ENCODE measurements at regions not wholly inside any gene's neighbourhood (a gene's known extent, or its start where the extent isn't known, plus 50 kb on each side); places are given as distances from the start of the nearest gene placed in this dataset.
"Not testable (repeated sequence)": the region's sequence is repeated elsewhere in the genome, so short reads cannot be mapped to it uniquely, and the experiment has no call there.

DNA sequence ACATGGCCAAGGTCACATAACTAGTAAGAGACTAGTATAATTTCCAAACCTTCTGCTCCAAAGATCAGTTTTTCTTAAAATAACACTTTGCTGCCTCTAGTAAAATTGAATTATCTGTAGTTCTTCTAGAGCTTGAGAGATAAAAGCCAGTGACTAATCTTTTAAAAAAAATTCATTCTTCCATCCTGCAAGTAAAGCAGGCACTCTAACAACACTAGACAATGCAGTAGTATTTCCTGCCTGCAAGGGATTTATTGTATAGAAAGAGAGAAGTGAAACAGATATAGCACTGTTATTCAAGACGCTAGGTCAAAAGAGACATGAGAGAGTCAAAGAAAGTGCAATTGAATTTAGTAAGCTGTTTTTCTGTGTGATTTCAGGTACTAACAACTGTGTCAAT, 159.5 kb upstream of the TBC1D5 start:
- no peak for DNase-seq

DNA sequence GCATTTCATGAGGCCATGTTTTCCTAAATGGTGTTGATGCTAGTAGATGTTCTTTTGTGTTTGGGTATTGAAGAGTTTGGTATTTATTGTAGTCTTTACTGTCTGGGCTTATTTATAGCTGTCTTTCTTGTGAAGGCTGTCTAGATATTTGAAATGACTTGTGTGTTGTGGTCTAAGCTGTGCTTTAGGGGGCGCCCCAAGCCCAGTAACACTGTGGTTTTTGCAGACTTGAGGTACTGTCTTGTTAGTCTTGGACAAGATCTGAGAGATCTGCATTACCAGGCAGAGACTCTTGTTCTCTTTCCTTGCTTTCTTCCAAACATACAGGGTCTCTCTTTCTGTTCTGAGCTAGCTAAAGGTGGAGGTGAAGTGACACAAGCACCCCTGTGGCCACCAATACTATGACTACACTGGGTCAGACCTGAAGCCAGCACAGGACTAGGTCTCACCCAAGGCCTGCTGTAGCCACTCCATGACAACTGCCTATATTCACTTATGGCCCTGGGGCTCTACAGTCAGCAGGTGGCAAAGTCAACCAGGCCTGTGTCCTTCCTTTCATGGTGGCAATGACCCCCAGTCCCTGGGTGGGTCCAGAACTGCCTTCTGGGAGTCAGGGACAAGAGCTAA, 152.1 kb upstream of the TBC1D5 start:
- DNase-seq, result peak; percentile 5 to 11 (median 11)

DNA sequence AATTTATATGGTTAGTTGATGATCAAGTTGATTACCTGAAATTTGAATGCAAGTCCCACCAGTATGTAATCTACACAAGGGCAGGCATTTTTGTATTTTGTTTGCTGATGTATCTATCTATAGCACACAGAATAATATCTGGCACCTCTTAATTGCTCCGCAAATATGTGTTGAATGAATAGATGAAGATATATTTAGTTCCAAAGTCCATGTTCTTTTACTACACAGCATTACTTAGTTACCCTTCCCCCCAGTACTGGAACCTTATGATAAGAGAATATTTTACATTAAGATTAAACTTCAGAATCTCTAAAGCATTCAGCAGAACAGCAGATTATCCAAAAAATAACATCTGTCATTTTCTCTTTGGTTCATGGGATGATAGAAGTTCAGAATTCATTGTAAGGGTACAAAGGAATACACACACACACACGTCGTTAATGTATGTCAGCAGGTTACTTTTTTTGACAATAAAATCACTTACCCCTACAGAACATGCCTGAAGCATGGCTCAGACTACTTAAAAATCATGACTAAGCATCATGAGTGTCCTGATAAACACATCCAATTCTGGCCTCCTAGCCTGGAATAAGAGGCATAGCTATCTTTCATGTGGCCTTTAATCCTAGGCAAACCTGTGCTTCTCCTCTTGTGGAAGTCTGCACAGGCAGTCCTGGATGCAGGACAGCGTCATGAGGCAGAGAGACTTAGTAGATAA, 148.9 kb upstream of the TBC1D5 start:
- no peak for DNase-seq

DNA sequence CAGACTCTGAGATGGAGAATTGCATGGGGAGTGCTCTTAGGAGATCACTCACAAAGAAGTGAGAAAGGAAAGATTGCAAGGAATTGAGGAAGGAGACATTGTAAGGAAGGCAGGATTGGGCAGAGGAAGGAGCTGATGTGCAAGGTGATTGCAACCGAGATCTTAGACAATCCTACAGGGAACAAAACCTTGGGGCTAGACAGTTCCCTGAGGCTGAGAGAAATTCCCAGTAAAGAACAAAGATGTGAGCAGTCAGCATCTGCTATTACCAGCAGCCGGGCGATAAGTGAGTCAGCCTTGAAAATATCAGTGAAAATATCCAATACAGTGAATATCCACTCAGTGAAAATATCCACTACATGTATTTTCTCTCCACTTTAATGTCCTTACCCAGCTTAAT, 143.6 kb upstream of the TBC1D5 start:
- DNase-seq, result no peak

DNA sequence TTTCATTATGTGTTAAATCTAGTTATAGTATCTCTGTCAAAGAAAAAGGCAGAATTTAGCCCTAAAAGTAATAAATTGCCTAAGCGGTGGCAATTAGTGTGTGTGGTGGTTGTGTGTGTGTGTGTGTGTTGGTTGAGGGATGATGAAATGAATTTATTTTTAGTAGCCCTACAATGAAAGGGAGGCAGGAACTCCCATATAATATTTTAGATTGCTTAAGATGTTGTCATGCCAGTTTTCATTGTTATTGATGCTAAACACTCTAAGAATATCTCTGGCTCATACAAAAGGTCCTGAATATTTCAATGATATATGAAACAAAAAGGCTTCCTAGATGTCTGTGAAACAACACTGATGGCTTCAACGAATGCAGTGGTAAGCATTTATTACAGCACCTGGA, 140.6 kb upstream of the TBC1D5 start:
- no peak for DNase-seq

DNA sequence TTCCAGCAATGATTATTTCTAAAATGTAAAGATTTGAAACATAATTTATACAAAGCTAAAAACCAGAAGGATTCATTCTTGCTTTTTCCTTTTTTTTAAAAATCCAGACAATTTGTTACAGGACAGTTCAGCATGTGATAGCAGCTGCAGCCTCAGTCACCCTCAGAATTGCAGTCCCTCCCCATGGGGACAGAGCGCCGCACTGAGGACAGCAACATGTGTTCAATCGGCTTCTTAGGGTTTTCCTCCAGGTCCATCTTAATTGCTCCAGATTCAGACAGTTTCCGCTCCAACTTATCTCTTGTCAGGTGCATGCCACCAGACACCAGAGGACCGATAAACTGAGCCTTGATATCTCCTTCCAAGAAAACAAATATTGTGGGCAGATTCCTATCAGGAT, 134.9 kb upstream of the TBC1D5 start:
- no peak for DNase-seq

DNA sequence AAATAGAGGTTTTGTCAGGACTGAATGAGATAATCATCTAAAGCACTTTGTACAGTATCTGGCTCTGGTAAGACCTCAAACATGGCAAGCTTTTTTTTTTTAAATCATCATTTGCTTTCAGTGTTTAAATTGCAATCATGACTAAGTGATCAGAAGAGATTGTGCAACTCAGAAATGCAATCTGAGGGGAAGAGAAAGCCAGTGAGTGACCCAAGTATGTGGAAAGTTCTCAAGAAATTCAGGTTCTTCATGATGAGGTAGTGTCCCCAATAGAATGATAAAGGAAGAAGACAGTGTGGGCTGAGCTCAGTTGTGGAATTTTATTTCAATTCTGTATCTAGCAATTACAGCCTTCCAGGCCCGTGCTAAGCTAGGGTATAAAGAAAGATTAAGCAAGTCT, 132.2 kb upstream of the TBC1D5 start:
- DNase-seq, result no peak

DNA sequence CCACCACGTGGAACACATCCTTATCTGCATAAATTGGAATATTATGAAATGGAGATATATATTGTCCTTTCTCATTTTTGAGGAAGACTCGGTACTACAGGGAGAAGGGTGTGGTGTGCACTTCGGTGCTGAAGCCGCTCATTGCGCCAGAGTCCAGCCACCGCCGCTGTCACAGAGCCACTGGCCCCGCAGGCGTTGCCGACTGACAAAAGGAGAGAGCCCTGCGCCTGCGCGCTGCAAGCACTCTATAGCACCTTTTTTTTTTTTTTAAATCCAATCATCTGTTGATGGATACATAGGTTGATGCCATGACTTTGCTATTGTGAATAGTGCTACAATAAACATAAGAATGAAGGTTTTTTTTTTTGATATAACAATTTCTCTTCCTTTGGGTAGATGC, 130.0 kb upstream of the TBC1D5 start:
- DNase-seq, result no peak

DNA sequence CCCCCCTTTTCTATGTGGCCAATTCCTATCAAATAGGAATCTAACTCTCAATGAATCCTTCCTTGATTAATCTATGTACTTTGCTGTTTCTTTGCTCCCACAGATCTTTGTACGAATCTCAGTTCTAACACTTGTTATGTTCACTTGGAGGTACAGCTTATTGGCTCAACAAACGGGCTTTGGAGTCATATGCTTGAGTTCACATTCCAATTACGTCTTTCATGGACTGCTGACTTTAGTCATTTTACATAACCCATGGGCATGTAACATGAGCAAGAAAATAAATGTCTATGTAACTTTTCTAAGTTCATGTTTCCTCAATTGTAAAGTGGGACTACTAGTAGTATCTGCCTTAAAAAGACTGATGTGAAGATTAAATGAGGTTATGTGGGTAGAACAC, 123.2 kb upstream of the TBC1D5 start:
- no peak for DNase-seq

DNA sequence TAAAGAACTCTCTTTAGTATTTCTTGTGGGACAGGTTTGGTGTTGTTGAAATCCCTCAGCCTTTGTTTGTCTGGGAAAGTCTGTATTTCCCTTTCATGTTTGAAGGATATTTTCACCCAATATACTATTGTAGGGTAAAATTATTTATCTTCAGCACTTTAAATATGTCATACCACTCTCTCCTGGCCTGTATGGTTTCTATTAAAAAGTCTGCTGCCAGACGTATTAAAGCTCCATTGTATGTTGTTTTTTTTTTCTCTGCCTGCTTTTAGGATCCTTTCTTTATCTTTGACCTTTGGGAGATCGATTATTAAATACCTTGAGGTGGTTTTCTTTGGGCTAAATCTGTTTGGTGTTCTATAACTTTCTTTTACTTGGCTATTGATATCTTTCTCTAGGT, 119.0 kb upstream of the TBC1D5 start:
- no peak for DNase-seq

DNA sequence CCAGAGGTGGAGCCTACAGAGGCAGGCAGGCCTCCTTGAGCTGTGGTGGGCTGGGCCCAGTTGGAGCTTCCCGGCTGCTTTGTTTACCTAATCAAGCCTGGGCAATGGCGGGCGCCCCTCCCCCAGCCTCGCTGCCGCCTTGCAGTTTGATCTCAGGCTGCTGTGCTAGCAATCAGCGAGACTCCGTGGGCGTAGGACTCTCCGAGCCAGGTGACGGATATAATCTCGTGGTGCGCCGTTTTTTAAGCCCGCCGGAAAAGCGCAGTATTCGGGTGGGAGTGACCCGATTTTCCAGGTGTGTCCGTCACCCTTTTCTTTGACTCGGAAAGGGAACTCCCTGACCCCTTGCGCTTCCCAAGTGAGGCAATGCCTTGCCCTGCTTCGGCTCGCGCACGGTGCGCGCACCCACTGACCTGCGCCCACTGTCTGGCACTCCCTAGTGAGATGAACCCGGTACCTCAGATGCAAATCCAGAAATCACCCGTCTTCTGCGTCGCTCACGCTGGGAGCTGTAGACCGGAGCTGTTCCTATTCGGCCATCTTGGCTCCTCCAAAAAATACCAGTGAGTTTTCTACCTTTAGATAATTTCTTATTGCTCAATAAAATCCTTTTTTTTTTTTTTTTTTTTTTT, 118.5 kb upstream of the TBC1D5 start:
- not testable (repeated sequence) for DNase-seq

DNA sequence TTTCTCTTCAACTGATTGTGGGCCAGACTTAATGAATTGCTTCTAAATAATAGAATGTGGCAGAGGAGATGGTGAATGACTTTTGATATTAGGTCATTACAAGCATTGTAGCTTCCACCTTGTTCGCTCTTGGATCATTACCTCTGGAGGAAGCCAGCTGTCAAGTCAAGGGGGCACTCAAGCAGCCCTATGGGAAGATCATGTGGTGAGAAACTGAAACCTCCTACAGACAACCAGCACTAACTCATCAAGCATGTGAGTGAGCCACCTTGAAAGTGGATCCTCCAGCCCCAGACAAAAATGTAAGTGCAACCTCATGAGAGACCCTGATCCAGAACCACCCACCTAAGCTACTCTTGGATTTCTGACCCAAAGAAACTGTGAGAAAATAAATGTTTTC, 109.8 kb upstream of the TBC1D5 start:
- no peak for DNase-seq

DNA sequence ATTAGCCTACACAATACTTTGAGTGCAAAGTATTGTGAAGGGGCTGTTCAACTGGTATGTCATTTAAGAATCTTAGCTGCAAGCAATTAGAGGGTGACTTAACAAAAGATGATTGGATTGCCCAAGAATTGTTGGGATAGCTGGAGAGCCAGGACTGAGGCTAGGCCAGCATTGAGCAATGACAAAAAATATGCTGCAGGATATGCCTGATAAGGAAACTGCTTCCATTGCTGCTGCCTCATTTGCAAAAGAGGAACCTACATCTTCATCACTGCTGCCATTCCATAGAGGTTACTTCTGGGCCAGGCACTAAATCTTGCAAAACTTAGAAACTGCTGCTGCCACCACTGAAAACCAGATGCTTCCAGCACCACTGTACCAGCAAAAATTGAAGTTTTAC, 108.0 kb upstream of the TBC1D5 start:
- no peak for DNase-seq

DNA sequence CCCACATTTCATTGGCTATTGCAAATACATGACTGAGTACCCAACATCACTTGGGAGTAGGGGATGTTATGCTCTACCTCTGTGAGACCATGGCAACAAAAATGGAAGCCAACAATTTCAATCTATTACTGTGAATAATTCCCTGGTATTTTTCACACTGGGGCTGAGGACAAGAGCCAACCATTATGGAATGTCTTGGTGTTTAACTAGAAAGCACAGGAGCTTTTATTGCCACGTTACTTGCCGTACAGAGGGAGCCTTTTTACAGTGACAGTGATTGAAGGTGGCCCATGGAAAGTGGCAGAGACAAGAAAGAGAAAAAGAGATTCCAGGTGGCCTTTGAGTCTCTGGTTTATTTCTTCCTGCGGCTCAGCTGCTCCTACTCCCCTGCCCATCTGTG, 105.7 kb upstream of the TBC1D5 start:
- no peak for DNase-seq

DNA sequence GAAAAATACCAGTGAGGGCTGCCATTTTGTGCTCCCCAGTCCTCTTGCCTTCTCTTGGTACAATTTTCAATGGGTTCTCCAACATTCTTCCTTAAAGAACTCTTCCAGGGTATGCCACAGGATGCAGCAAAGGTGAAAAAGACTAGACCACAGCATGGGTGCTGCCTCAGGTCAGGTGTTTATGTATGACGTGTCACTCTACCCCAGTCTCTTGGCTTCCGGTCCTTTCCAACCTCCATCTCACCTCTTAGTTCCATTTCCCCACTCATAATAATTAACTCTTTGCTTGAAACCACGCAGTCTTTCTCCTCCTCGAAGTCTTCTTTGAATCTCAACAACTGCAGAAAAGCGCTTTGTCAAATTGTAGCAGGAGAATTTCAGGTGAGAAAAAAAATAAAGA, 104.7 kb upstream of the TBC1D5 start:
- no peak for DNase-seq

DNA sequence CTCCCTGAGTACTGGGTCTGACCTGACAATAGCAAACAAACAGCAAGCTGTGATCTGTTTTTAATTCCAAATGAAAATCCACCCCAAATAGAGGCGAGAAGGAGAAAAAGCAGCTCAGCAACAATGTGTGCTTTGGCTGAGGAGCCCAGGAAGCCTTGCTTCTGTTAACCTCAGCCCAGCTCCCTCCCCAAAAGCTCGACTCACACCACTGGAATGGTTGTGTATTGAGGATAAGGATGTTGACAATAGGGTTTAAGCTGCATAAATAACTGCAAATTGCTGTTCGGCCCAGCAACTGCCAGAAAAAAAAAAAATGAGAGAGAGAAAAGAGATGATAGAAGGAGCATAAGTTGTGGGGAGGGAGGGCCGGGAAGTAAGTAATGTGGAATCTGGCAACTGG, 104.0 kb upstream of the TBC1D5 start:
- no peak for DNase-seq

DNA sequence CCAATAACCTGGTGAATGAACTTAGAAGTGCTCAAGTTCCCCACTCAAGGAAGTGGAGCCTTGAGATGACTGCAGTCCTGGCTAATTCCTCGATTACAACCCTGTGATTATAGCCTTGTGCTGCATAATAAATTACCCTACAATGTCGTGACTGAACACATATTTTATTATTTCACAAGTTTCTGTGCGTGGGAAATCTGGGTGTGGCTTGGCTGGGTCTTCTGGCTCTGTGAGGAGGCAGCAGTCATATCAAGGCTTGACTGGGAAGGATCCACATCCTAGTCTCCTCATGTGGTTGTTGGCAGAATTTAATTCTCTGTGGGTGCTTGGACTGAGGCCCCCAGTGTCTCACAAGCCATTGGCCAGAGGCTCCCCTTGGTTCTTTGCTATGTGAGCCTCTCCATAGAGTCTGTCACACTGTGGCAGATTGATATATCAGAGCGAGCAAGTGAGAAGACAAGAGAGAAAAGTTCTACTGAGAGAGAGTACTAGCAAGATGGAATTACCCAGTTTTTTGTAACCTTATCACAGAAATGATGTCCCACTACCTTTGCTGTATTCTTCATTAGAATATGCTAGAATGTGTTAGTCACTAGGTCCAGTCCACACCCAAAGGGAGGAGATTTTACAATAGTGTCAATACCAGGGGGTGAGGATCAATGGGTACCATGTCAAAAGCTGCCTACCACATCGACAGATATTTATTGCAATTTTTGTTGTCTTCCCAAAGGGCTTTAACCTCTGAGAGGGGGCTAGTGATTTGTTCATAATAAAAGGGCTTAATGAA, 102.8 kb upstream of the TBC1D5 start:
- DNase-seq, result no peak

DNA sequence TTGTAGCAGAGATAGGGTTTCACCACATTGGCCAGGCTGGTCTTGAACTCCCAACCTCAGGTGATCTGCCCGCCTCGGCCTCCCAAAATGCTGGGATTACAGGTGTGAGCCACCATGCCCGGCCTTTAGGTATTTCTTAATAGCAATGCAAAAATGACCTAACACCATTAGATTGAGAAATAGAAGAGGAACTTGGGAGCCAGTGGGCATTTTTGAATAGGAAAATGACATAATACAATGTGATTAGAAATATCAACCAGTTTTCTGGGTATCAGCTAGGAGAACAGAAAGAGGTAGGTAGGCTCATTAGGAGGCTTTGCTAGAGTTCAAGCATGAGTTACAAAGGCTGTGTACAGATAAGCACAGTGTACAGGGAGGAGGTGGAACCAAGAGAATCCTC, 101.8 kb upstream of the TBC1D5 start:
- no peak for DNase-seq

DNA sequence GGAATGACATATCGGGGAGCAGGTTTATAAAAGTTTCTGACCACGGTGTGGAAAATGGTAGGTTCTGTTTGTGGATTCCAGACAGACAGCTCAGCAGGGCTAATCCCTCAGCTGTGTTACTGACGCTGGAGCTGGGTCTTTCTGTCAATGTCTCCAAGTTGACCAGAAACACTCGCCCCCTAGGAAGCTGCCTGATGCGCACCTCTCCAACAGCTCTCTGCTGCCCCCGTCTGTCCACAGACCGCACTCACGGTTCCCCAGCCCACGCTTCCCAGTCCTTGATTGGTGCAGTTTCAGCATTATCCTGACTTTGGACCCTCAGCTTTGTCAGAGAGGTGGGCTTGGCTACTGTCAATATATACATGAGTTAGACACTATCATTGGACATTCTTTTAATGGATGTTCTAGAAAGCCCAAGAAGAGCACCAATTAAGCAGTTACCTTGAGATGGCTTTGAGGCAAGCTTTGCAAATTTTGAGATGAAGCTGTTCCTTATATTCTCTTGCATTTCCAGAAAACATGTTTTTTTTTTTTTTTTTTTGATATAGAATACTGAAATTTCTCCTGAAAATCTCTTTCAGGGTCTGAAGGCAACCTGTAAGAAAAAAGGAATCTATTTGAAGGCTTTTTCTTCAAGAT, 98.9 kb upstream of the TBC1D5 start:
- DNase-seq, result peak; percentile 53 to 80 (median 75)

DNA sequence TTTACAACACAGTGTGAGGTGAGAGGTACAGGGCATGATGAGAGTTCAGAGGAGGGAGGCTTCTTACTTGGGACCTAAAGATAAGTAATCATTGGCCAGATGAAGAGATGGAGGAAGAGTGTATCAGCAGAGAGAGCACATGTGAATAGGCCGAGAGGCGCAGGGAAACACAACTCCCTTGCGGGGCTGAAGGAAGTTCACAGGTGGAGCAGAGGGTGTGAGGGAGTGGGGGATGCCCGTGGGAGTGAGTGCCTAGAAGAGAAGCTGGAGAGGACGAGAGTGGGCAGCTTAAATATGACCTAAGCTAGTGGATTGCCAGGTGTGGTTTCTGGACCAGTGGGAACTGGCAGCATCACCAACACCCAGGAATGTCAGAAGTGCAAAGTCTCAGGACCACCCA, 98.2 kb upstream of the TBC1D5 start:
- no peak for DNase-seq

DNA sequence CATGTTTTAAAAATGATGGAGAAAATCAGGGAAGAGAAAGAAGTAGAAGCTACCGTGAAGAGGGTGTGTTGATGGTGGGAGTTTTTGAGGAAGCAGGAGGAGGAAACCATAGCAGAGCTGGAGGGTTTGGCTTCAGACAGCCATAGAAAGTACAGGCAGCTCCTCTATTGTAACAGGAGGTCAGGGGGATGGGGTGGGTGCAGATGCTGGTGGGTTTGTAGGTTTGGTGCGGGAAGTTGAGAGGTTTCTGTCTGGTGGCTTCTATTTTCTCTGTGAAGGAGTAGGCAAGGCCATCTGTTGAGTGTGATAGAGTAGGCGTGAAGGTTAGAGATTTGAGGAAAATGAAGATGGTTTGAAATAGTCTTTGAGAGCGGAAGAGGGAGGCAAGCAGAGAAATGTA, 97.7 kb upstream of the TBC1D5 start:
- no peak for DNase-seq

DNA sequence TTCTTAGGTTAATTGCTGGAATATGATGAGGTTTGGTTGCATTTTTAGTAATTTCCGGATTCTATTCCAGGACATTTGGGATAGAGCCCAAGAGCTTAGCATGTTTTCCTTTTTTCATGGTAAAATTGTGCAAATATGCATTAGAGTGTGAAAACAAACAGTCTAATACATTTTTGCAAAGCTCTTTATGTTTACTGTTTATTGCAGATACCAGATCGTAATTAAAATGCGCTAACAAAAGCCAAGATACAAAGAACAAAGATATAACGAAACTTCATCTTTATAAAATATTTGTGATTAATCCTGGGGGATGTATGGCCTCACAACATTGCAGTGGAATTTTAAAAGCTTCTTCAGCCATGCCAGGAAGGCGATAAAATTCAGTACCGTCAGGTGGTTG, 94.5 kb upstream of the TBC1D5 start:
- DNase-seq, result no peak

All from muscle of back (tissue), 3 donors.